ENCODE measurements at regions not wholly inside any gene's neighbourhood (a gene's known extent, or its start where the extent isn't known, plus 50 kb on each side); places are given as distances from the start of the nearest gene placed in this dataset.

DNA sequence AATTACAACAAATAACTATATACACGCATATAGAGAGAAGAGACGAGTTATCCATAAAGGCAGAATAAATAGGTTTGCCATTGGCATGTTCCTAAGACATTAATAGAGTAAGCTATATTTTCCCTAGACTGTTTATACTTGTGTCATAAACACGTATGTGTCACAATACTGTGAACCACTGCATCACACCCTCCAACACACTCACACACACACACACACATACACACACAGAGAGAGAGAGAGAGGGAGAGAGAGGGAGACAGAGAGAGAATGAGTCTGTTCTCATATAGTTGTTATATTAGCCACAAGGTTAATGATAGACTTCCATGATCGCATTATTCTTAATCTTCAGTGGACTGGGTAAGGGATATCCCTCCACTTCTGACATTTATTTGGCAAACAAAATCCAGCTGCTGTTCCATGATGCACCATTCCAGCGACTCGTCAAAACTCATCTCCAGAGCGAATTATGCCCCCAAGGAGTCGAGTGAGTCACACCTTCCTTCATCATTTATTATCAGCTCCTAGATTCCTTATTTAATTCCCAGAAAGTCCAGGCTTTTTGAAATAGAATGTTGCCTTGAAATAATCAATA, 82.8 kb upstream of the HIVEP1 start:
- in situ Hi-C loops (cut with HindIII; ENCODE audit: low sequenced_read_pairs): no loop called here
- no peak for DNase-seq (ENCODE audit: low spot score)

DNA sequence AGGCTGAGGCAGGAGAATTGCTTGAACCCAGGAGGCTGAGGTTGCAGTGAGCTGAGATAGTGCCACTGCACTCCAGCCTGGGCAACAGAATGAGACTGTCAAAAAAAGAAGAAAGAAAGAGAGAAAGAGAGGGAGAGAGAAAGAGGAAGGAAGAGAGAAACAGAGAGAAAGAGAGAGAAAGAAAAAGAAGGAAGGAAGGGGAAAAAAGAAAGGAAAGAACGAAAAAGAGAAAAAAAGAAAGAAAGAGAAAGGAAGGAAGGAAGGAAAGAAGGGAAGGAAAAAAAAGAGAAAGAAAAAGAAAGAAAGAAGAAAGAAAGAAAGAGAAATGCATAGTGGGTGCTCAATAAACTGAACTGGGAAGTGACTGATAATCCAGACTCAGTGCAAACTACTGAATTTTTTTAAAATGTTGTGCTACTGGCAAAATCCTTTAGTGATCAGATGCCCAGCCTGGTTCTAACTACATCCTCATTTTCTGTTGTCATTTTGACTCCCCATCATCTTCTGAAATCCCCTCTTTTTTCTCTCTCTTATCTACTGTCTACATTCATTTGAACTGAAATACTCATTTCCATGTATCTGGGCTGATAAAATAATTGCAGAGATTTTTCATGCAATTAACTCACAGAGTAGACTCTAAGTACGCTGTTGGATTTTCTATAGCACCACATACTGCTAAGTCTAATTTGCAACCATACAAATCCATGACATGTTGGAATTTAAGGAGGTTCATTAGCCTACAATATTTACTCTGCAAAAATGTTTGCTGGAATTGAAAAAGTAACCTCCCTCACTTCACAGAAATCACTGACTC, 85.3 kb upstream of the HIVEP1 start:
- in situ Hi-C loops (cut with HindIII; ENCODE audit: low sequenced_read_pairs): no loop called here
- no peak for DNase-seq (ENCODE audit: low spot score)

DNA sequence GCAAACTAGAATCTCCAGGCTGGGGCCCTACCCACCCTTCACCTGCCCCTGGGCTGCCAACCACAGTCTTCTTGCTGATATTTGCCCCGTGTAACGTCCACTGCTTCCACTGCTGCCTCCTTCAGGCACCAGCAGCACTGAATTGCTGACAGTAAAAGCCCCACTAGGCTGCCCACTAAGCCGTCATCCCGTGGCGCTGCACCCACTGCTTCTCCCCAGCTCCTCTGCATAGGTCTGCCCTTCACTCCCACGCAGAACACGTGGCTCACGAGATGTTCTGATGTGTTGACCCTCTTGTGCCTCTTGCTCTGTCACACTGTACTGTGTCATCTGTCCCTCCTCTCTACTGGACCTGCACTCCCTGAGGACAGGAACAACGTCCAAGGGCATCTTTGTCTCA, 86.3 kb upstream of the HIVEP1 start:
- in situ Hi-C loops (cut with HindIII; ENCODE audit: low sequenced_read_pairs): no loop called here
- DNase-seq (ENCODE audit: low spot score): no peak

DNA sequence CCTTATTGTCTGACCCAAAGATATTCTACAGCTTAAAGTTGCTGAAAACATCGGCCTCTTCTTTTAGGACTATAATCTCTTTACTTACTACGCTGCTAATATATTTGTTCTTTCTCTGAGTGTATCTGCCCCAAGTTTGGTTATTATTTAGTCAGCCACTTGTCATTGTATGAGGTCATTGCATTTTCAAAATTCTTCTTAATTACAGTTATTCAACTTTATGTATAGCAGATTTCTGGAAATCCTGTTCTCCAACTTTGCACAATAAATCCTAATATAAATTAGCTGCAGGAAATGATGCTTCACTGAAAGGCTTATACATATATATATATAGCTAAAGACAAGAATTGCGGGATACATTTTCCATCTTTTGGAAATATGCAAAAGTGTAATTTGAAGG, 88.5 kb upstream of the HIVEP1 start:
- DNase-seq (ENCODE audit: low spot score): no peak
- in situ Hi-C loops (cut with HindIII; ENCODE audit: low sequenced_read_pairs): no loop called here

DNA sequence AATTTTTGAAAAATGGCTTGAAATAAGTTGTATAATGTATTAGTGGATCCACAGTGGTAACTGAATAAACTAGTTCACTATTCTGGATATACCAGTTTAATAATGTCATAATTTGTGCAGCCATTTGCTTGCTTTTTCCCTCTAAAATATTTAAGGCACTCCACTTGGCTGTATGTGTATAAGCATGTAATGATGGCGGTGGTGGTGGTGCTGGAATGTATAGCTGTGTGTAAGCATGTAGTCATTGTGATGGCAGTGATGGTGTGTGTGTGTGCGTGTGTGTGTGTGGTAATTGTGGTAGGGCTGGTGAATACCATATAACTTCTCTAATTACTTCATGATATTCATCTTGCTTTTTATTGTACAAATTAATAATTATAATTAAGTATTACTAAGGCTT, 89.2 kb upstream of the HIVEP1 start:
- in situ Hi-C loops (cut with HindIII; ENCODE audit: low sequenced_read_pairs): no loop called here
- no peak for DNase-seq (ENCODE audit: low spot score)

DNA sequence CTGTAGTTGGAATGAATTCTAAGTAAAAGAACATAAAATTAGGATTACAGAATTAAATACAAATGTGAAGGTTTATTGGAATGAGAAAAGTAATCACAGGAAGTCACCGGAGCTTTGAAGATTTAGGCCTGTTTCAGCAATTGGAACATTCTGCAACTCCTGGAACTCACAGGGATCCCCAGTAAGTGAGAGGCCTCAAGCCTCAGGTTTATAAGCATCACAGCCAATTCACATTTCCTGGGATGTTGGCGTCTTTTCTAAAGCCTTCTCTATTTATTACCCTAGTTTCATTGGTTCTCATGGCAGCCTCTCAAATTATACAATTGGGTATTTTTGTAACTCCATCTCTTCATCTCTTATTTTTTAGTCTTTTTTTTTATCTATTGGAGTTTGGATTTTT, 90.4 kb upstream of the HIVEP1 start:
- in situ Hi-C loops (cut with HindIII; ENCODE audit: low sequenced_read_pairs): no loop called here
- DNase-seq (ENCODE audit: low spot score): no peak

DNA sequence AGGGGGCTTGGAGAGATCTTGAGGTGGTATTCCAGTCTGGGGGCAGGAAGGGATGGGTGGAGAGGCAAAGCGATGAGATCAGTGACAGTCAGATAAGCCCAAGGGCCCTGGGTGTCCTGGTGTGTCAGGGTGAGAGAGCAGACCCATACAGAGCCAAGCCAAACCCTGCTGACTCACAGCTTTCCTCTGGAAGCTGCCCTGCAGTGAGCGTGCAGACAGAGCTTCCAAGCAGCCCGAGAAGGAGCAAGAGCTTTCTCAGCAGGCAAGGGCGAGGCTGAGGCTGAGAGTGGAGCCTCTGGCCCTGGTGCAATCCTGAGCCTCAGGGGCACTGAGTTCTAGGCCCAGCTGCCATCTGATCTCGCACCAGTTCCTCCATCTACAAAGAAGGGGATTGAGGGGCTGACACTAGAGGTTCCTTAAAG, 91.1 kb upstream of the HIVEP1 start:
- in situ Hi-C loops (cut with HindIII; ENCODE audit: low sequenced_read_pairs): no loop called here
- no peak for DNase-seq (ENCODE audit: low spot score)

DNA sequence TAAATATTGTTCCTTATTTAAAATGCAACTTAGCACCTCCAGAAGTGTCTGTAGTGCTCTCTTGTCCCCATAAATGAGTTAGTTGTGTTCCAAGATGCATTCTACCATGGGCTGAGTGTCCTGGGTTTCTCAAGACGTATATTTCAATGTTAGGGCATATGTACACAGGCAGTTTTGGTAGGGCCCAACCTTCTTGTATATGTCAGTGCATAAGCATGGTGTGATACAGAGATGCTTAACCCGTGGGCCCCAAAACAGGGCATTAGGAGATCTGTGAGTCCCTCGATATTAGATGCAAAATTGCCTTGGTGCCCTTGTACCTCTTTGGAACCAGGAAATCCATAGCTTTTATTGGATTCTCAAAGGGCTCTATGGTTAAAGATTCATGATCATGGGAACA, 91.5 kb upstream of the HIVEP1 start:
- in situ Hi-C loops (cut with HindIII; ENCODE audit: low sequenced_read_pairs): no loop called here
- no peak for DNase-seq (ENCODE audit: low spot score)

DNA sequence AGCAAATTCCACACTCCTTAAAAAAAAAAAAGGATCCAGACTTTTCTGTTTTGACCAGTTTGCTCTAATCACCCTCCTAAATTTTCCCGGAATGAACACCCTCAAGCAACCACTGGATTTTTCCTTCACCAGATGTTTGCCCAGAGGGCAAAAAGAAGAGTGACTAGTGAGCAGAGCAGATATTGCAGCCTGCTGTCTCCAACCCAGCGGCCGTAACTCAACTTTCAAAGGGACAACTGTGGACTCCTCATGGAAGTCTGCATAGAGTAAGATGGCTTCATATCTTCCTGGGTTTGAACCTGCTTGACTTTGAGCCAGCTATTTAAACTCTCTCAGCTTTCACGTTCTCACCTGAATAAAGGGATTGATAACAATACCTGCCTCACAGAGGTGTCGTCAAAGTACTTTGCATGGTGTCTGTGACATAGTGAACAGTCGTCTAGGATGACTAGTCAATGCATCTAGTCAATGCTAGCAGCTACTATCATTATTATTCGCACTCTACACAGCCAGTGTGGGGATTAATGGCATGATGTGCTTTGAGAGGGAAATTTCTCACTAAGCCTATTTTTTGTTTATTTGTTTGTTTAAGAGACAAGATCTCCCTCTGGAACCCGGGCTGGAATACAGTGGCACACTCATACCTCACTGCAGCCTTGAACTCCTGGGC, 92.2 kb upstream of the HIVEP1 start:
- in situ Hi-C loops (cut with HindIII; ENCODE audit: low sequenced_read_pairs): no loop called here
- DNase-seq (ENCODE audit: low spot score): no peak

DNA sequence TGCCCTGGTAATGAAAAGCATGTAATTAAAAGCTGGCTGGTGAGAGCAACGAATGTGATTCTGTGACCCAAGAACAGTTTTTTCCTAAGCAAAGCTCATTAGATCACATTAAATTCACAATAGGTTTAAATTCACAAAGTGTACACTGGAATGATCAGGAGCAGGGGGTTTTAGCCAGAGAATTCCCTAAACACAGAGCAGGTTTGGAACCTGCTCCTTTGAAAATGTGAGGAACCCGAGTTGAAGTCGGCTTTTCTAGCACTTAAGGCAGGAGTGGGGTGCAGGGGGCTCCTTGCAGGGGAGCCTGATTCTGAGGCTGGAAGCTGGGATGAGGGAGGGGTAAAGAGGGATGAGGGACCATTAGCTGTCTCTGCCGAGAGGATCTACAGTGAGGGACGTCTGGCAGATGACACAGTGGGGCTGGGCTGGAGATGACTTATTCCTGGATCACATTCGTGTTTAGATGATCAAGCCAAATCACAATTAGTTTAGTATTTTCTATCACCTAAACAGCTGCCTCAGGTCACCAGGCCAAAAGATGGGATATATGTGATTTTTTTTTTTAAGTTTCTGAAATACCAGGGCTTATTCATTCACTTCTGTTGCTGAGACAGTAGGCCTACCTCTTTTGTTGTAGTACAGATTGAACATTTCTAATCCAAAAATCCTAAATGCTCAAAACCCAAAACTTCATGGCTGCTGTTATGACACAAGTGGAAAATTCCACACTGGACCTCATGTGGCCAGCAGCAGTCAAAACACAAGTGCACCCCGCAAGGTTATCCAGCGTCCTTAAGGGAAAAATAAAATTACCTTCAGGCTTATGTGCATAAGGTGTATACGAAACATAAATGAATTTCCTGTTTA, 93.1 kb upstream of the HIVEP1 start:
- no peak for DNase-seq (ENCODE audit: low spot score)
- in situ Hi-C loops (cut with HindIII; ENCODE audit: low sequenced_read_pairs): no loop called here

DNA sequence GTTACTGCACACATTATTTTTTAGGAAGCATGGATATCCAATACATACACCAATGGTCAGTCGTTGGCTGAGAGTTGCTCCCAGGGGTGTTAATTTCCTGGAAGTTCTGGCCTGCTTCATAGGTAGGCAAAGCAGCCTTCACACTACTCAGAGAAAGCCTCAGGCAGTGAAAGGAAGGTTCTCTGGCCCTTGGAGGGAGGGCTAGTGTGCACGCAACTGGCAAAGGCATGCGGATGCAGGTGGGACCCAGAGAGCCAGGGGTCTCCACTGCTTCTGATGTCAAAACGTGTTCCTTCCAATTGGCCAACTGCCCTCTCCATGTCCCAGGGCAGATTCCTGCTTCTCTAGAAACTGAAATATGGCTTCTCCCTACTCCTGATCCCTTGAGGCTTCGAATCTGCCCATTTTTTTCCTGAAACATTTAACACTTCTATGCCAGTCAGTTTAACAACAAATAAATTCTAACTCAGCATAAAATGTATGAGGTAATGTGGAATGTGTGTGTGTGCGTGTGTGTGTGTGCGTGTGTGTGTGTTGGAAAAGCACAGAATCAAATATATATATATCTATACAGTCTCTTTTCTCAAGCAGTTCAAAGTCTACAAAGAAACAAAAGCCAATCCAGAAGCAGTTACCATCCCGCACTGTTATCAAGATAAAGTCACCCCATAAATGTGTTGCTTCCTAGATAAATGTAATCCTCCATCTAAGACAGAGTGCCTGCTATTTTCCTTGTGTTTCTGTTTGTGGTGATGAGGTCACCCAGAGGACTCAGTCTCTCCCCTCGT, 94.0 kb upstream of the HIVEP1 start:
- no peak for DNase-seq (ENCODE audit: low spot score)
- in situ Hi-C loops (cut with HindIII; ENCODE audit: low sequenced_read_pairs): no loop called here

DNA sequence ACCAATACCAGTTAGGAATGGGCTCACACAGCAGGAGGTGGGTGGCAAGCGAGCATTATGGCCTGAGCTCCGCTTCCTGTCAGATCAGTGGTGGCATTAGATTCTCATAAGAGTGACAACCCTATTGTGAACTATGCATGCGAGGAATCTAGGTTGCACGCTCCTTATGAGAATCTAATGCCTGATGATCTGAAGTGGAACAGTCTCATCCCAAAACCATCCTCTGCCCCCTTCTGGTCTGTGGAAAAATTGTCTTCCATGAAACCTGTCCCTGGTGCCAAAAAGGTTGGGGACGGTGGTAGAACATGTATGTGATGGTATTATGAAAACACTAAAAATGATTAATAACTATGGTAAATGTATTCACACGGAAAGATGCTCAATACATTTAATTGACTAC, 99.7 kb upstream of the HIVEP1 start:
- in situ Hi-C loops (cut with HindIII; ENCODE audit: low sequenced_read_pairs): no loop called here
- no peak for DNase-seq (ENCODE audit: low spot score)

DNA sequence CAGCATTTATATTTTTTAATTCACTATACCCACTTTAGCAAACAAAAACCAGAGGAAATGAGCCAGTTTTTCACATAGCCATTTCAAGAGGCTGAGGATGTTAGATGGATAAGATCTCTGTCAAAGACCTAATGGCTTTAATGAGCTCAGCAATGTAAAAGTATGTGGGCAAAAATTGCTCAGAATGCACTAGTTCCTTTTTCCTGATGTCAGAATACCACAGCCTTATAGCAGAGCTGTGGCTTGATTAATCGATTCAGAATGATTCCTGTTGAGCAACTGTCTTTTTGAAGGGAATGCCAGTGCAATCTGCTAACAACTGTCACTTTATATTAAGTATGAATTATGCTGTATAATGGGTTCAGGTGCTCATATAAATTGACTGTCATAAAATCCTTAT, 100.6 kb upstream of the HIVEP1 start:
- DNase-seq (ENCODE audit: low spot score): no peak
- in situ Hi-C loops (cut with HindIII; ENCODE audit: low sequenced_read_pairs): no loop called here

DNA sequence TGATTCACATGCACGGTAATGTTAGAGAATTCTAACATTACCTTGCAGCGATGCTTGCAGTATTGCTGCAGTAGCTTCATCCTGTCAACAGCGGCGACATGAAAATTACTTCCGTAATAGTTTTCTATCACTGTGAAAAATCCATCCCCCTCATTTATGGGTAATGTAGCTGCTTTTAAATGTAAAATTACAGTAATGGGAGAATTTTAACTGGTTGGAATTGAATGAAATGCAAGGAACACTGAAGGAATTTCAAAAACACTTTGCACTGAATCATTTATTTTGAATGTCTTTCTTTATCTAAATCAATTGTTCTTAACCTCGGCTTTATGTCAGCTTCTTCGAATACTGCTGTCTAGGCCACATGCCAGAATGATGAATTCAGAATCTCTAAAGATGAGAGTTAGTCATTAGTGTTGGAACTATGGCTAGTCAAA, 102.4 kb upstream of the HIVEP1 start:
- in situ Hi-C loops (cut with HindIII; ENCODE audit: low sequenced_read_pairs): no loop called here
- no peak for DNase-seq (ENCODE audit: low spot score)

DNA sequence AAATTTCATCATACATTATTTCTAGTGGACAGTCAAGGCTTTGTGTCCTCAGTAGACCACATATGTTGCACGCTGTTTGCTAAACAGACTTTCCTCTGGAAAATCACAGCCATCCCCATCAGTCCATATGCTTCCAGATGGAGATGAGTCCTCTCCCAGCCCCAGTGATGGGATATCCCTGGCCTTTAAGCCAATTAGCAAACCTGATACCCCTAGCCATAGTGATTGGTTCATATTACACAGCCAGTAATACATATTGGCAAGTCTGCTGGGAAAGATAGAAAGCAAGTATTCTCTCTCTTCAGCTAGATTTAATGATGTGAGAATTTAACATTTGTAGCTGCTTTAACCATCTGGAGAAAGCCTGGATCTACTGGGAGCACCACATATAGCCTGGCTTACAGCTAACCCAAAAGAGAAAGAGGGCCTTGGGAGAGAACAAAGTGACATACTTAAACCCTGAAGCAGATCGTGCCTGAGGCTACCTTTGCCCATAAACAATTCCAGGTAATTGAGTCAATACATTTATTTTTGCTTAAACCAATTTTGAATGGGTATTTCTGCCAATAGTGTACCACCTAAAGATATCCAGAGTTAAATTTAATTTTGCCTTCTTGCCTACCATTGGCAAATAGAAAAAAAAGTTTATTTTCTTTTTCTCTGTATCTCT, 103.5 kb upstream of the HIVEP1 start:
- in situ Hi-C loops (cut with HindIII; ENCODE audit: low sequenced_read_pairs): no loop called here
- no peak for DNase-seq (ENCODE audit: low spot score)

DNA sequence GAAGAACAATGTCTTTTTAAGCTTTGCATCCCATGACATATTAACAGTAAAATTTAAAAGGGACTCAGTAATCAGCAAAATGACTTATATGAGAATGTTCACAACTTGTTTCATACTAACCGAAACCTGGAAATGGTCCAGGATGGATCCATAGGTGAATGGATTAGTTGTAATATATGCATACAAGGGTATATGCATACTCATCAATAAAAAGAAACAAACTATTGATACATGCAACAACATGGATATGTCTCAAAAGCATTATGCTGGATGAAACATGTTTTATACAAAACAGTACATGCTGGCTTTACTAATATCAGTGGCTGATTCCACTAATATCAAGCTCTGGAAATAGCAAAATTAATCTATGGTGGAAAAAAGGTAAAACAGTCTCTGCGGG, 108.5 kb upstream of the HIVEP1 start:
- no peak for DNase-seq (ENCODE audit: low spot score)
- in situ Hi-C loops (cut with HindIII; ENCODE audit: low sequenced_read_pairs): no loop called here

DNA sequence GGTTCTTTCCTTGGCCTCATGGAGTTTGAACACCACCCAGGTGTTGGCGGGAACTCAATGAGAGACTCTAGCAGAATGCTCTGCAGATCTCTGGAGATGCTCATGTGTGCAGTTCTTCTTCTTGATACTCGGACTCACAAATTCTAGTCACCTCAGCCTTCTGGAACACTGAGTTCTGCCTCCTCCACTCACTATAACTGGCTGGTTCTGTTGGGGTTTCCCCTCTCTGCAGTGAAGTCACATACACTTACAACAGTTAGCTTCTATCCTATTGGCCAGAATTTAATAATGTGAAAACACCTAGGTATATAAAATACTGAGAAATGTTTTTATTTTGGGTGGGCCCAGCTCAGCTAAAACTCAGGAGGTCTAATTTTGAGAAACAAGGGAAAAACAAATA, 109.6 kb upstream of the HIVEP1 start:
- DNase-seq (ENCODE audit: low spot score): no peak
- in situ Hi-C loops (cut with HindIII; ENCODE audit: low sequenced_read_pairs): no loop called here

All from G401 (cell line).